Ovary (tissue), 7 donors: ENCODE measurements at regions not wholly inside any gene's neighbourhood (a gene's known extent, or its start where the extent isn't known, plus 50 kb on each side); places are given as distances from the start of the nearest gene placed in this dataset.

Experiments used
- DNase-seq, 5 donors: peaks; one replicate each; pipeline ENCODE4 v3.0.0-alpha.2; 2019 to 2020
- H3K27ac ChIP-seq, 2 donors: fragments of 200-600 bp; one replicate each; pipeline versions ENCODE4 v1.5.1 to v1.8.0; 2019 to 2022
- H3K27me3 ChIP-seq: fragments of 200-600 bp; one replicate; pipeline ENCODE4 v1.8.0; 2022
- H3K36me3 ChIP-seq: fragments of 200-600 bp; sonication (generic); one replicate; pipeline ENCODE4 v1.5.1; 2019
- H3K4me1 ChIP-seq: one replicate; pipeline ENCODE4 v1.8.1; 2013; ENCODE audit warnings: mild to moderate bottlenecking, moderate library complexity; ENCODE audit not compliant: insufficient read depth
- H3K4me3 ChIP-seq: fragments of 200-600 bp; sonication (generic); one replicate; pipeline ENCODE4 v1.5.1; 2017
- H3K9me3 ChIP-seq, 2 donors: fragments of 200-600 bp in 1 of 2; sonication (generic) in 1 of 2; one replicate each; pipeline versions ENCODE4 v1.5.1 to v1.8.1; 2013 to 2019; ENCODE audit warnings: mild to moderate bottlenecking in 1 of 2, moderate library complexity in 1 of 2
- CTCF ChIP-seq, 3 donors: fragments of 450-650 bp in 2 of 3; fragments of 200-600 bp in 1 of 3; IDR thresholded peaks; one replicate each; pipeline versions ENCODE4 v1.5.1 to v1.8.0; 2016 to 2022; ENCODE audit warnings: antibody characterized with exemption in 3 of 3, mild to moderate bottlenecking in 1 of 3
- EP300 ChIP-seq: sonication (generic); formaldehyde crosslinking; IDR thresholded peaks from one replicate; pipeline ENCODE4 v1.6.1; 2017; ENCODE audit warnings: antibody characterized with exemption
- POLR2A ChIP-seq: fragments of 450-650 bp; IDR thresholded peaks from one replicate; pipeline ENCODE4 v1.6.1; 2017; ENCODE audit warnings: antibody characterized with exemption, mild to moderate bottlenecking, moderate library complexity
- WGBS, 3 donors: extraction: QIAGEN DNeasy Blood & Tissue Kit in 1 of 3; methylation state at CpG; one replicate each; pipeline versions ENCODE4 v1.1.5 to v1.1.7; 2013 to 2017; 5-methylcytosine and 5-hydroxymethylcytosine counted together
- intact Hi-C, 4 donors: fragments of 100-400 bp; cut with DNase I; formaldehyde crosslinking; loops; one replicate each; pipeline versions ENCODE4 v1.11.0 to v1.15.1; 2022 to 2023
- donor health status: DM: no; HTN: no; CAD: no; lungs with moderate emphysema.
- donor health status: DM: no; HTN: no; CAD: no.
- donor health status: Bipolar disorder and iron deficiency.
- donor health status: DM: no; HTN: no; CAD: no.
- donor health status: DM: yes; HTN: yes; CAD: no.

GRCh38 chr9:89919171-89919681 is 314.4 kb downstream of the GADD45G start:
- intact Hi-C loops, result no loop called here
- no peak for TF ChIP-seq EP300
- no peak for TF ChIP-seq CTCF (IDR thresholded peaks at IDR 0.05)
- TF ChIP-seq POLR2A, result no peak

GRCh38 chr9:89920131-89920530 is 315.3 kb downstream of the GADD45G start:
- Histone ChIP-seq H3K36me3 (no peaks in the 10 kb centered on the region), H3K4me3 (no peak overlapping the region), H3K4me1 (peaks cover 3% of the 10 kb centered on the region), H3K9me3 (no peaks in the 10 kb centered on the region), H3K27me3 (no peaks in the 10 kb centered on the region), H3K27ac (no peak overlapping the region)
- 93 to 94% (median 93%) methylated on average over 5 of the region's 5 CpGs for WGBS, 3 donors
- intact Hi-C loops, result loop anchor here in 3 of 4 donors (10.0 kb wide), 1 partner anchor 315 kb away; the partner anchor contains the start of gene GADD45G (in 3 of the 3)
- no peak for DNase-seq
- no peak for TF ChIP-seq CTCF (IDR thresholded peaks at IDR 0.05)
- no peak for TF ChIP-seq EP300
- no peak for TF ChIP-seq POLR2A

More at GRCh38 chr9:89919171-89919681, 314.4 kb downstream of the GADD45G start:
- 76 to 86% (median 82%) methylated on average over 12 of the region's 12 CpGs for WGBS, 3 donors
- no peak for DNase-seq
- Histone ChIP-seq H3K36me3 (no peaks in the 10 kb centered on the region), H3K4me3 (no peak overlapping the region), H3K9me3 (no peaks in the 10 kb centered on the region), H3K27ac (no peak overlapping the region), H3K4me1 (peaks cover 3% of the 10 kb centered on the region), H3K27me3 (no peaks in the 10 kb centered on the region)

DNA sequence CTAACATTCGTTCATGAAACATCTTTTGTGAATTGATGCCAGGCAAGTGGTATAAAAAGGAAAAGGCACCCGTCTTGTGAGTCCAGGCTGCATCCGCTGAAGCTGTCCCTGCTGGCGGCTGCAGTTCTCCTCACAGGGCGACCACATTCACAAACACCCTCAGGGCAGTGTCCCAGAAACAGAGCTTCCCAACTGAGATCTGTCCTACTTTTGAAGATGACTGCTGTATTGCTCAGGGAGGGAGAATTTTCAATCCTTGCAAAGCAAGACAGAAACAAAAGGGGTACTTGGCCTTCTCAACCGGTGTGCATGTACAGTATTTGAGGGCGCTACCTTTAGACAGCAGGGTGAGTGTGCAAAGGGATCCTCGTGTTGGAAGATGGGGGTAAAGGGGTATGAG is 316.1 kb downstream of the GADD45G start:
- DNase-seq, result no peak
- H3K9me3 ChIP-seq, result no peaks in the 10 kb centered on the region
- H3K4me3 ChIP-seq, result no peak overlapping the region
- H3K36me3 ChIP-seq, result no peaks in the 10 kb centered on the region
- H3K27me3 ChIP-seq, result no peaks in the 10 kb centered on the region
- peaks cover 3% of the 10 kb centered on the region for H3K4me1 ChIP-seq
- intact Hi-C loops, result loop anchor here in 3 of 4 donors (10.0 kb wide), 1 partner anchor 316 kb away; the partner anchor contains the start of gene GADD45G (in 3 of the 3)
- WGBS, 3 donors, result 88 to 90% (median 88%) methylated on average over 8 of the region's 8 CpGs
- TF ChIP-seq EP300 (no peak), POLR2A (no peak), CTCF (IDR thresholded peaks at IDR 0.05) (no peak)
- H3K27ac ChIP-seq, result no peak overlapping the region

DNA sequence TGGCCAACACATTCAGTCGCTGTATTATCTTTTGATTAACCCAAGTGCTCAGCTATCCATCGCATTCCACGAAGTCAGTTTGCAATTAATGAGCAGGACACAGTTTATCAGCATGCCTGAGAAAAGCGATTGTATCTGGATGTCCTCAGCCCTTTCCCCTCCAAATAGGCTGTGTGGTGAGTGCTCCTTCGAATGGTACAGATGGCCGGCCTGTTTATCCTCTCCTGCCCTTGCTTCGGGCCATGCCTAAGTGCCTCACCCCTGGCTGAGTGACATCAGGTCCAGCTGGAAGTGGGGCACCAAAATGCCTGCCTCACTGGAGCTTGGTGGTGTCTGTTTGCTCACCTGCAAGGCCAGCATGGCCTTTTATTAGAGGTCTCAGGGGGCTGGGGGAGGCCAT is 317.3 kb downstream of the GADD45G start:
- no peak for DNase-seq
- Histone ChIP-seq H3K27ac (no peak overlapping the region), H3K9me3 (no peaks in the 10 kb centered on the region), H3K36me3 (no peaks in the 10 kb centered on the region), H3K27me3 (no peaks in the 10 kb centered on the region), H3K4me1 (peaks cover 6% of the 10 kb centered on the region), H3K4me3 (no peak overlapping the region)
- TF ChIP-seq POLR2A (no peak), CTCF (IDR thresholded peaks at IDR 0.05) (no peak), EP300 (no peak)
- WGBS, 3 donors, result 81 to 87% (median 84%) methylated on average over 7 of the region's 7 CpGs
- intact Hi-C loops, result loop anchor here in 3 of 4 donors (10.0 kb wide), 1 partner anchor 317 kb away; the partner anchor contains the start of gene GADD45G (in 3 of the 3)
